AG04450 (cell line): ENCODE measurements at regions not wholly inside any gene's neighbourhood (a gene's known extent, or its start where the extent isn't known, plus 50 kb on each side); places are given as distances from the start of the nearest gene placed in this dataset.

Source experiments
- CTCF ChIA-PET: fragments of 300-600, 350-600 bp; formaldehyde crosslinking; extraction: SDS; loops from one replicate; lab custom pipeline; 2022; ENCODE audit warnings: antibody characterized with exemption, inconsistent platforms; lab: Charles Lee
- POLR2A ChIA-PET: fragments of 350-600 bp; formaldehyde crosslinking; extraction: SDS; loops from one replicate; lab custom pipeline; 2021; ENCODE audit warnings: antibody characterized with exemption, inconsistent platforms; lab: Yijun Ruan, JAX
- DNase-seq: peaks from one replicate; pipeline ENCODE4 v3.0.0-alpha.2; 2011; ENCODE audit warnings: low read depth, low spot score
- H3K27ac ChIP-seq: one replicate; pipeline ENCODE4 v1.5.1; 2012; ENCODE audit warnings: low read depth, low read length, control low read depth
- H3K27me3 ChIP-seq: one replicate; pipeline ENCODE4 v1.6.0; 2012; ENCODE audit warnings: low read length; ENCODE audit not compliant: control insufficient read depth, insufficient read depth
- H3K4me3 ChIP-seq: 2 replicates; pipeline ENCODE4 v1.5.1; 2011; ENCODE audit warnings: mild to moderate bottlenecking, low read depth, low read length, control low read depth
- H3K9me3 ChIP-seq: 2 replicates; pipeline ENCODE4 v1.5.1; 2012; ENCODE audit warnings: low read length; ENCODE audit not compliant: control insufficient read depth, insufficient read depth
- CTCF ChIP-seq: IDR thresholded peaks from 2 replicates; pipeline ENCODE4 v1.5.1; 2011; ENCODE audit warnings: low read depth, low read length, control low read depth, inconsistent platforms

DNA sequence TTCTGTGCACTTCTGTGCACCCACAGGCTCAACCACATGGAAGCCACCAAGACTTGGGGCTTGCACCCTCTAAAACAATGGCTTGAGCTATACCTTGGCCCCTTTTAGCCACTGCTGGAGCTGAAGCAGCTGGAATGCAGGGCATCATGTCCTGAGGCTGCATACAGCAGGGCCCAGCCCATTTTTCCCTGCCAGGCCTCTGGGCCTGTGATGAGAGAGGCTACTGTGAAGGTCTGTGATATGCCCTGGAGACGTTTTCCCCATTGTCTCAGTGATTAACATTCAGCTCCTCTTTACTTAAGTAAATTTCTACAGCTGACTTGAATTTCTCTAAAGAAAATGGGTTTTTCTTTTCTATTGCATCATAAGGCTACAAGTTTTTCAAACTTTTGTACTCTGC is 134.0 kb upstream of the EGFLAM start:
- POLR2A ChIA-PET: no interaction called here
- TF ChIP-seq CTCF: no peak
- Histone ChIP-seq H3K9me3 (no peaks in the 10 kb centered on the region), H3K27me3 (peaks cover 4% of the 10 kb centered on the region), H3K27ac (no peak overlapping the region), H3K4me3 (no peak overlapping the region)
- CTCF ChIA-PET: no interaction called here
- DNase-seq: no peak

- Histone ChIP-seq H3K4me3 (no peak overlapping the region), H3K27ac (no peak overlapping the region), H3K27me3 (peaks cover 4% of the 10 kb centered on the region), H3K9me3 (no peaks in the 10 kb centered on the region)
- no peak for TF ChIP-seq CTCF
- POLR2A ChIA-PET: no interaction called here
- DNase-seq: no peak
- CTCF ChIA-PET: no interaction called here
Observed at GRCh38 chr5:38121420-38121819, 136.9 kb upstream of the EGFLAM start.

DNA sequence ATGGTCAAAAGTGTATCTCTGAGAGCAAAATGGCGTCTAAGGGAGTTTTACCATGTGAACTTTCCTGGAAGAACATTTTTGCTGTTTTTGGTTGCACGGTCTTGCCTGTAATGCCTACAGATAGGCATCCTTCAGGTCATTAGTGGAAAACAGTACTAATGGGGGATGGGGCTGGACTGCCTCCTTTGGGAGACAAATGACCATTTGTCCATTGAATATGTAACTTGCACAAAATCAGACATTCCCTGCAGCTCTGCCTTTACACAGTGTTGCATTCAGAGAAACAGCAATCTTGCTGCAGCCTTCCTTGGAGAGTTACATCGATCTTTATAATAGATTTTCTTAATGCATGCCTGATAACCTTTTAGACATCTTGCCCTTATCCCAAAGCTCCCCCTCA is 138.5 kb upstream of the EGFLAM start:
- no peak overlapping the region for H3K4me3 ChIP-seq
- ChIA-PET CTCF (no interaction called here), POLR2A (no interaction called here)
- no peaks in the 10 kb centered on the region for H3K27me3 ChIP-seq
- no peak for TF ChIP-seq CTCF
- H3K9me3 ChIP-seq: no peaks in the 10 kb centered on the region
- H3K27ac ChIP-seq: no peak overlapping the region
- DNase-seq: no peak

DNA sequence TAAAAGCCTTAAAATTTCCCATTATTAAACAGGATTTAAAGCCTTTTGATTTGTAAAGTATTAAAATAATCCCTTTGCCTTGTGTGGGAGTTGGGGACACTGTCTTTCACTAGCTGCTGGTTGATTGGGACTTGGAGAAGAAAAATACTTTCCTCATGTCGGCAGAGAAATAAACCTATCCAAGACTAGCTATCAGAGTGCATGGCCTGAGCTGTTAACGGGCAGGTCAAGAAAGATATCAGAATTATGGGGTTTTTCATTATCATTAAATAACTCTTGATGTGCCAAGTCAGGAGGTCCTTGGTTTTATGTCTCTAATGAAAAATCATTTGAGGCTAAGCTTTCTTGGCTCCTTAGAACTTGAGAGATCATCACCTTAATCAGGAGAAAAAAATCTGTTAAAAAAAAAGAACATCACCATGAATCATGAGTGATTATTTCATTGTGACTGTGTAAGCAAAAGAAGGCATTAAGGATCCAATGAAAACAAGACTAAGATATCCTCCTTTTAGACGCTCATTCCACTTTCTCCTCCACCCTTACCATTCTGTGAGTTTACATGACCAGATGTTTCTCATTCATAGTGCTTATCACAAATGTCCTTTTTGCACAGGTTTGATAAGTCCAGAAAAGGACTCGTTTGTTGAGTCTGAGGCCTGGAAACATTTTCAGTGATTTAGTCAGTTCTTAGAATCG is 140.4 kb upstream of the EGFLAM start:
- no peak for DNase-seq

More for the DNA sequence above, 140.4 kb upstream of the EGFLAM start:
- POLR2A ChIA-PET: no interaction called here
- Histone ChIP-seq H3K4me3 (no peak overlapping the region), H3K27me3 (no peaks in the 10 kb centered on the region), H3K9me3 (no peaks in the 10 kb centered on the region), H3K27ac (no peak overlapping the region)
- CTCF ChIA-PET: no interaction called here
- TF ChIP-seq CTCF: no peak
